Liver (tissue), 3 donors: ENCODE measurements at regions not wholly inside any gene's neighbourhood (a gene's known extent, or its start where the extent isn't known, plus 50 kb on each side); places are given as distances from the start of the nearest gene placed in this dataset.

Experiments
- CTCF ChIP-seq: fragments of 150-350 bp; IDR thresholded peaks from 2 replicates; pipeline ENCODE4 v1.5.1; 2017; ENCODE audit warnings: improper control_type of control experiment, low read depth, low read length; ENCODE audit not compliant: missing input control
- EGR1 ChIP-seq, 2 donors: IDR thresholded peaks; 2 replicates each; pipeline ENCODE4 v1.6.1; 2016 to 2018; ENCODE audit warnings: antibody characterized with exemption in 2 of 2, low read depth in 2 of 2
- FOXA2 ChIP-seq: IDR thresholded peaks from 2 replicates; pipeline ENCODE4 v1.6.1; 2016; ENCODE audit warnings: antibody characterized with exemption
- JUND ChIP-seq, 2 donors: IDR thresholded peaks; 2 replicates each; pipeline ENCODE4 v1.6.1; 2016; ENCODE audit warnings: antibody characterized with exemption in 2 of 2
- MAX ChIP-seq: IDR thresholded peaks from 2 replicates; pipeline ENCODE4 v1.6.1; 2016; ENCODE audit warnings: antibody characterized with exemption
- NR2F2 ChIP-seq: IDR thresholded peaks from 2 replicates; pipeline ENCODE4 v1.6.1; 2016; ENCODE audit warnings: antibody characterized with exemption
- RAD21 ChIP-seq, 2 donors: IDR thresholded peaks; 2 replicates each; pipeline ENCODE4 v1.6.1; 2016; ENCODE audit warnings: antibody characterized with exemption in 2 of 2, mild to moderate bottlenecking in 2 of 2
- REST ChIP-seq: IDR thresholded peaks from 2 replicates; pipeline ENCODE4 v1.6.1; 2016; ENCODE audit warnings: antibody characterized with exemption, mild to moderate bottlenecking
- TAF1 ChIP-seq: conservative IDR thresholded peaks from 2 replicates; pipeline ENCODE4 v1.6.1; 2016; ENCODE audit warnings: antibody characterized with exemption, mild to moderate bottlenecking
- YY1 ChIP-seq: IDR thresholded peaks from 2 replicates; pipeline ENCODE4 v1.6.1; 2016; ENCODE audit warnings: antibody characterized with exemption, mild to moderate bottlenecking
- ZBTB33 ChIP-seq: IDR thresholded peaks from 2 replicates; pipeline ENCODE4 v1.6.1; 2016; ENCODE audit warnings: antibody characterized with exemption
- donor health status: healthy.
- donor health status: healthy.

- TF ChIP-seq CTCF (no peak), TAF1 (no peak), NR2F2 (no peak), YY1 (no peak), EGR1 (IDR thresholded peaks at IDR 0.05; ENCODE audit: low read depth in 2 of 2) (no peak), MAX (no peak), RAD21 (IDR thresholded peaks at IDR 0.05) (no peak), JUND (IDR thresholded peaks at IDR 0.05) (no peak), ZBTB33 (no peak), REST (no peak), FOXA2 (no peak)
These were observed 59.5 kb downstream of the TMEM174 start for GRCh38 chr5:73232266-73233041.
